ENCODE measurements at regions not wholly inside any gene's neighbourhood (a gene's known extent, or its start where the extent isn't known, plus 50 kb on each side); places are given as distances from the start of the nearest gene placed in this dataset.

DNA sequence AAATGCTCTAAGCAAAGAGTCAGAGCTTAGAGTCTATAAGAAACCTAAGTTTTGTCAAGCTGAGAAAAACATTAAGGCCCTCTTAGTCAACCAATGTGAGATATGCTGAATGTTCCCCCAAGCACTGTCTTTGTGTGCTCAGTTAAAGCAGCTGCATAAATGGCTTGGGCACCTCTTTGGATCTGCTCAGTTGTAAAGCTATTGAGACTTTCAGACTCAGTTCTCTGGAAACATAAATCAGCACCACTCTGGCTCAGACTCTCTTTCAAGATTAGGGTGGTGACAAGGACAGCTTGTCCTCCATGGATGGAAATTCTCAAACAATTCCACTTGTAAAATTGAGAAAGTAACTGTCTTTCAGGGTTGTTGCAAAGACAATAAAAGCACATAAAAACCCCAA is 807.9 kb downstream of the PRELID2 start:
- TF ChIP-seq, protein P1, sequence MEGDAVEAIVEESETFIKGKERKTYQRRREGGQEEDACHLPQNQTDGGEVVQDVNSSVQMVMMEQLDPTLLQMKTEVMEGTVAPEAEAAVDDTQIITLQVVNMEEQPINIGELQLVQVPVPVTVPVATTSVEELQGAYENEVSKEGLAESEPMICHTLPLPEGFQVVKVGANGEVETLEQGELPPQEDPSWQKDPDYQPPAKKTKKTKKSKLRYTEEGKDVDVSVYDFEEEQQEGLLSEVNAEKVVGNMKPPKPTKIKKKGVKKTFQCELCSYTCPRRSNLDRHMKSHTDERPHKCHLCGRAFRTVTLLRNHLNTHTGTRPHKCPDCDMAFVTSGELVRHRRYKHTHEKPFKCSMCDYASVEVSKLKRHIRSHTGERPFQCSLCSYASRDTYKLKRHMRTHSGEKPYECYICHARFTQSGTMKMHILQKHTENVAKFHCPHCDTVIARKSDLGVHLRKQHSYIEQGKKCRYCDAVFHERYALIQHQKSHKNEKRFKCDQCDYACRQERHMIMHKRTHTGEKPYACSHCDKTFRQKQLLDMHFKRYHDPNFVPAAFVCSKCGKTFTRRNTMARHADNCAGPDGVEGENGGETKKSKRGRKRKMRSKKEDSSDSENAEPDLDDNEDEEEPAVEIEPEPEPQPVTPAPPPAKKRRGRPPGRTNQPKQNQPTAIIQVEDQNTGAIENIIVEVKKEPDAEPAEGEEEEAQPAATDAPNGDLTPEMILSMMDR (IDR thresholded peaks at IDR 0.05): no peak
- no peak for TF ChIP-seq POLR2A (IDR thresholded peaks at IDR 0.05)
- TF ChIP-seq POLR2AphosphoS5 (IDR thresholded peaks at IDR 0.05; ENCODE audit: insufficient read depth in 1 of 2, low read depth in 1 of 2): no peak

All from vagina (tissue), 2 donors.